ENCODE measurements at regions not wholly inside any gene's neighbourhood (a gene's known extent, or its start where the extent isn't known, plus 50 kb on each side); places are given as distances from the start of the nearest gene placed in this dataset.

DNA sequence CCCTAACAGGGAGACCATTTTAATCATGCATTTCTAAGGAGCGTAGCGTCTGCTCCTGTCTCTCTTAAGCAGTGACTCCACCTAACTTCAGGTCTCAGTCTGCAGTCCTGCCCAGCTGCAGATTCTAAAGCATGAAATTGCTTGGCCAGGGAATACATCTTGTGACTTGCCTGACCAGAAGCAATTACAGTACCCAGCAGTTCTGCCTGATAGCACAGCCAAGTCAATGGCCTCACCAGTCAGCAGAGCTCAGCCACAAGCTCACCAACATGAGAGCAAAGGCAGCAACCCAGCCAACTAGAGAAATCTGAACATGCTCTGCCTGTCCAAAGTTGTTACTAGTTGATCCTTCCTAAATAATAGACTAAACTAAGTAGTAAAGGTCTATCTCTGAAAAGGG lies 2011.9 kb upstream of the PCDH10 start:
- Histone ChIP-seq H2BK12ac (ENCODE audit: low read length) (no peak overlapping the region), H3K9me3 (ENCODE audit: insufficient read depth, low read depth, low read length) (no peaks in the 10 kb centered on the region), H2AK5ac (ENCODE audit: low read length) (no peak overlapping the region), H2BK120ac (ENCODE audit: insufficient read depth, low read length, poor library complexity) (no peak overlapping the region), H4K8ac (ENCODE audit: low read depth, low read length) (no peak overlapping the region), H3K79me2 (ENCODE audit: control insufficient read depth, insufficient read depth, low read length, poor library complexity) (no peaks in the 10 kb centered on the region), H3K36me3 (ENCODE audit: control insufficient read depth in 1 of 2, insufficient read depth in 2 of 2, low read length in 2 of 2) (no peaks in the 10 kb centered on the region), H3K14ac (ENCODE audit: low read length) (no peak overlapping the region), H3K79me1 (ENCODE audit: low read length) (no peaks in the 10 kb centered on the region), H3K27me3 (ENCODE audit: insufficient read depth, low read length) (no peaks in the 10 kb centered on the region), H3K18ac (ENCODE audit: low read length) (no peak overlapping the region), H4K12ac (ENCODE audit: low read depth, low read length) (no peak overlapping the region), H3K27ac (ENCODE audit: low read depth, low read length) (no peak overlapping the region), H4K91ac (ENCODE audit: low read depth, low read length) (no peak overlapping the region), H2AFZ (ENCODE audit: insufficient read depth, low read length, poor library complexity) (no peak overlapping the region), H3K4me3 (ENCODE audit: low read depth, low read length) (no peak overlapping the region), H3K23ac (ENCODE audit: low read length) (no peak overlapping the region), H2BK5ac (ENCODE audit: low read depth, low read length, poor library complexity) (no peak overlapping the region), H3K9ac (ENCODE audit: low read length) (no peak overlapping the region), H3K4me2 (ENCODE audit: low read length) (no peak overlapping the region), H3K4ac (ENCODE audit: low read depth, low read length) (no peak overlapping the region), H3K4me1 (ENCODE audit: control insufficient read depth in 1 of 2, insufficient read depth in 2 of 2, low read length in 2 of 2) (no peaks in the 10 kb centered on the region)
- no CpG with 5 or more reads among the region's 2 CpGs for WGBS (ENCODE audit: extremely low coverage, insufficient coverage, insufficient read length)
- DNase-seq = no peak

DNA sequence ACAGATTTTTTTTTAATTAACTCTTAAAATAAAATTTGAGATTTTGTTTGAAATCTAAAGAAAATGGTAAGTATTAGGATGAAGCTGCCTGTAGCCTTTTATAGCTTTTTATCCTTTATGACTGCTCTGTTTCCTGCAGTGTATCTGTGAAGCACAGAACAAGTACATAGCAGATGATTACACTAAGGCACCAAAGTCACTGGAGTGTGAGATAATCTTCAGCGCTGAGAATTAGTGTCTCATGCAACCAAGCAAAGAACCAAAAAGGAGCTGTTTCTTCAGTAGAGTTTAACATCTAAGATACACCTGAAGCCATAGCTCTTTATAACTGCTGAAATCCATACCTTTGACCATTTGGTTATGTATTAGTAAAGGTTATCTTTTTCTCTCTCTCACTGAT lies 1989.8 kb upstream of the PCDH10 start:
- Histone ChIP-seq H2AFZ (ENCODE audit: insufficient read depth, low read length, poor library complexity) (no peak overlapping the region), H3K9ac (ENCODE audit: low read length) (no peak overlapping the region), H3K4me2 (ENCODE audit: low read length) (no peak overlapping the region), H2AK5ac (ENCODE audit: low read length) (no peak overlapping the region), H3K9me3 (ENCODE audit: insufficient read depth, low read depth, low read length) (no peaks in the 10 kb centered on the region), H4K91ac (ENCODE audit: low read depth, low read length) (no peak overlapping the region), H3K36me3 (ENCODE audit: control insufficient read depth in 1 of 2, insufficient read depth in 2 of 2, low read length in 2 of 2) (no peaks in the 10 kb centered on the region), H3K4ac (ENCODE audit: low read depth, low read length) (no peak overlapping the region), H3K4me1 (ENCODE audit: control insufficient read depth in 1 of 2, insufficient read depth in 2 of 2, low read length in 2 of 2) (no peaks in the 10 kb centered on the region), H3K14ac (ENCODE audit: low read length) (no peak overlapping the region), H3K79me1 (ENCODE audit: low read length) (no peaks in the 10 kb centered on the region), H3K79me2 (ENCODE audit: control insufficient read depth, insufficient read depth, low read length, poor library complexity) (no peaks in the 10 kb centered on the region), H2BK5ac (ENCODE audit: low read depth, low read length, poor library complexity) (no peak overlapping the region), H3K23ac (ENCODE audit: low read length) (no peak overlapping the region), H3K18ac (ENCODE audit: low read length) (no peak overlapping the region), H3K27ac (ENCODE audit: low read depth, low read length) (no peak overlapping the region), H4K8ac (ENCODE audit: low read depth, low read length) (no peak overlapping the region), H4K12ac (ENCODE audit: low read depth, low read length) (no peak overlapping the region), H3K27me3 (ENCODE audit: insufficient read depth, low read length) (no peaks in the 10 kb centered on the region), H2BK12ac (ENCODE audit: low read length) (no peak overlapping the region), H2BK120ac (ENCODE audit: insufficient read depth, low read length, poor library complexity) (no peak overlapping the region), H3K4me3 (ENCODE audit: low read depth, low read length) (no peak overlapping the region)
- no peak for DNase-seq
- WGBS (ENCODE audit: extremely low coverage, insufficient coverage, insufficient read length) = no CpG with 5 or more reads among the region's 1 CpG

DNA sequence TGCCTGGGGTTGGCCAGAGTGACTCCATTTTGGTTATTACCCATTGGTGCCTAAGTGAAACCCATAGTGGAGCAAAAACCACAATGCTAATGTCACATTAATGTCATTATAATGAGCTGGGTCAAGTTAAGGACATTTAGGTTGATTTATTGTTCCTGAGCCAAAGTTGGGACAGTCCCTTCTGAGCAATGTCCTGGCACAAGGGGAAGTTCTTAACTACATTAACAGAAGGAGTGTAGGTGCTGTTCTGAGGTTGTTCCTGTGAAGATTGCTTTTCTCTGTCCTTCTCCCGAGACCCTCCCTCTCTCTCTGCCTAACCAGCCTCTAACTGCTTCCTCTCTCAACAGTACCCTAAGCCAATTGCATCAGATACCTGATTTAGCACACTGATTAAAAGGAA lies 1956.8 kb upstream of the PCDH10 start:
- H3K18ac ChIP-seq (ENCODE audit: low read length) = no peak overlapping the region
- H3K4me3 ChIP-seq (ENCODE audit: low read depth, low read length) = no peak overlapping the region
- no peak overlapping the region for H2AFZ ChIP-seq (ENCODE audit: insufficient read depth, low read length, poor library complexity)
- no peak overlapping the region for H3K14ac ChIP-seq (ENCODE audit: low read length)
- H4K12ac ChIP-seq (ENCODE audit: low read depth, low read length) = no peak overlapping the region
- H2AK5ac ChIP-seq (ENCODE audit: low read length) = no peak overlapping the region
- no peak overlapping the region for H4K8ac ChIP-seq (ENCODE audit: low read depth, low read length)
- no peak overlapping the region for H3K23ac ChIP-seq (ENCODE audit: low read length)
- no peaks in the 10 kb centered on the region for H3K9me3 ChIP-seq (ENCODE audit: insufficient read depth, low read depth, low read length)
- H3K27ac ChIP-seq (ENCODE audit: low read depth, low read length) = no peak overlapping the region
- H3K4me2 ChIP-seq (ENCODE audit: low read length) = no peak overlapping the region
- H3K4me1 ChIP-seq (ENCODE audit: control insufficient read depth in 1 of 2, insufficient read depth in 2 of 2, low read length in 2 of 2) = peaks cover 0 to 2% of the 10 kb centered on the region in 2 experiments
- no peak overlapping the region for H2BK120ac ChIP-seq (ENCODE audit: insufficient read depth, low read length, poor library complexity)
- H3K27me3 ChIP-seq (ENCODE audit: insufficient read depth, low read length) = no peaks in the 10 kb centered on the region
- H2BK12ac ChIP-seq (ENCODE audit: low read length) = no peak overlapping the region
- H3K79me2 ChIP-seq (ENCODE audit: control insufficient read depth, insufficient read depth, low read length, poor library complexity) = no peaks in the 10 kb centered on the region
- H3K4ac ChIP-seq (ENCODE audit: low read depth, low read length) = no peak overlapping the region
- H4K91ac ChIP-seq (ENCODE audit: low read depth, low read length) = no peak overlapping the region
- H3K79me1 ChIP-seq (ENCODE audit: low read length) = no peaks in the 10 kb centered on the region
- no peak for DNase-seq
- no peak overlapping the region for H3K9ac ChIP-seq (ENCODE audit: low read length)
- no peak overlapping the region for H2BK5ac ChIP-seq (ENCODE audit: low read depth, low read length, poor library complexity)
- WGBS (ENCODE audit: extremely low coverage, insufficient coverage, insufficient read length) = no CpG with 5 or more reads among the region's 1 CpG
- H3K36me3 ChIP-seq (ENCODE audit: control insufficient read depth in 1 of 2, insufficient read depth in 2 of 2, low read length in 2 of 2) = no peaks in the 10 kb centered on the region

DNA sequence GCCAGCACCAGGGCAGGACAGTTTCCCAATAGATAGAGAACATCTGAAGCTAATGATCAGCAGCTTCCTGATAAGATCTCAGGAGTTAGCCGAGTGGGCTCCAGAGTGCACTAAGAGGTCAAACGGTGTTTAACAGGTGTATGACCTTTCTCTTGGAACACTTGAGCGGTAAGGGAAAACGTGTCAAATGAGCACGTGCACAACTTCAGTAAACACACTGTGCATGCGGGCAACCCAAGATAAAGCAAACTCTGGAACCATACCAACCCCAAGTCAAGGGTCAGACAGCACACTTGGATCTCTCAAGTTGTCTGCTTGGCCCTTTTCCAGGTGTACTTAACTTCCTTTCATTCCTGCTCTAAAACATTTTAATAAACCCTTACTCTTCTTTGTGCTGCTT lies 1941.5 kb upstream of the PCDH10 start:
- Histone ChIP-seq H4K8ac (ENCODE audit: low read depth, low read length) (no peak overlapping the region), H3K9ac (ENCODE audit: low read length) (no peak overlapping the region), H2BK5ac (ENCODE audit: low read depth, low read length, poor library complexity) (no peak overlapping the region), H3K9me3 (ENCODE audit: insufficient read depth, low read depth, low read length) (no peaks in the 10 kb centered on the region), H3K36me3 (ENCODE audit: control insufficient read depth in 1 of 2, insufficient read depth in 2 of 2, low read length in 2 of 2) (no peaks in the 10 kb centered on the region), H4K12ac (ENCODE audit: low read depth, low read length) (no peak overlapping the region), H3K4me1 (ENCODE audit: control insufficient read depth in 1 of 2, insufficient read depth in 2 of 2, low read length in 2 of 2) (no peaks in the 10 kb centered on the region), H3K4me3 (ENCODE audit: low read depth, low read length) (no peak overlapping the region), H3K4me2 (ENCODE audit: low read length) (no peak overlapping the region), H2AFZ (ENCODE audit: insufficient read depth, low read length, poor library complexity) (no peak overlapping the region), H3K27ac (ENCODE audit: low read depth, low read length) (no peak overlapping the region), H2BK120ac (ENCODE audit: insufficient read depth, low read length, poor library complexity) (no peak overlapping the region), H2BK12ac (ENCODE audit: low read length) (no peak overlapping the region), H3K14ac (ENCODE audit: low read length) (no peak overlapping the region), H3K79me2 (ENCODE audit: control insufficient read depth, insufficient read depth, low read length, poor library complexity) (no peaks in the 10 kb centered on the region), H2AK5ac (ENCODE audit: low read length) (no peak overlapping the region), H3K23ac (ENCODE audit: low read length) (no peak overlapping the region), H4K91ac (ENCODE audit: low read depth, low read length) (no peak overlapping the region), H3K27me3 (ENCODE audit: insufficient read depth, low read length) (no peaks in the 10 kb centered on the region), H3K4ac (ENCODE audit: low read depth, low read length) (no peak overlapping the region), H3K79me1 (ENCODE audit: low read length) (no peaks in the 10 kb centered on the region), H3K18ac (ENCODE audit: low read length) (no peak overlapping the region)
- no CpG with 5 or more reads among the region's 6 CpGs for WGBS (ENCODE audit: extremely low coverage, insufficient coverage, insufficient read length)
- no peak for DNase-seq
